Retinal pigment epithelial cell (primary cell): ENCODE measurements at regions not wholly inside any gene's neighbourhood (a gene's known extent, or its start where the extent isn't known, plus 50 kb on each side); places are given as distances from the start of the nearest gene placed in this dataset.

Source experiments
- DNase-seq: peaks from one replicate; pipeline ENCODE4 v3.0.0-alpha.2; 2010; ENCODE audit warnings: low read depth
- H3K4me3 ChIP-seq: 2 replicates; pipeline ENCODE4 v1.5.1; 2011; ENCODE audit warnings: mild to moderate bottlenecking, low read length, control low read depth, moderate library complexity
- TF ChIP-seq, protein P1 (sequence below): conservative IDR thresholded peaks from 2 replicates; pipeline ENCODE4 v1.5.1; 2011; ENCODE audit warnings: low read depth, low read length, control low read depth, inconsistent platforms

DNA sequence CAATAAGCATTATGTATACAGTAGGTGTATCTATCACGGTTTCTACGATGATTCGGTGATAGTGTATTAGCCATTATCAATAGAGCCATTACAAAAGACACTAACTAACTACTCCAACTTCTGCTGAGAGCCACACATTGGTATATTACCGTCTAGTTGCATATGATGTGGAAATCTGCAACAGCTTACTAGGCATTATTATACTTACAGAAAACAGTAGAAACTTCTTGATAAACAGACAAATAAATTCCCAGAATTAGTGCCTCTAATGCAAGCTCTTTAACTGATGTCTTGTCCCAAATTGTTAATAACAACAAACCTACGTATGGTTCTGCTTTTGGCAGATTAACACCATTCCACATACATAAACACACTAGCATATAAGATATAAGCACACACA lies 1923.0 kb upstream of the PIK3C3 start:
- TF ChIP-seq, protein P1, sequence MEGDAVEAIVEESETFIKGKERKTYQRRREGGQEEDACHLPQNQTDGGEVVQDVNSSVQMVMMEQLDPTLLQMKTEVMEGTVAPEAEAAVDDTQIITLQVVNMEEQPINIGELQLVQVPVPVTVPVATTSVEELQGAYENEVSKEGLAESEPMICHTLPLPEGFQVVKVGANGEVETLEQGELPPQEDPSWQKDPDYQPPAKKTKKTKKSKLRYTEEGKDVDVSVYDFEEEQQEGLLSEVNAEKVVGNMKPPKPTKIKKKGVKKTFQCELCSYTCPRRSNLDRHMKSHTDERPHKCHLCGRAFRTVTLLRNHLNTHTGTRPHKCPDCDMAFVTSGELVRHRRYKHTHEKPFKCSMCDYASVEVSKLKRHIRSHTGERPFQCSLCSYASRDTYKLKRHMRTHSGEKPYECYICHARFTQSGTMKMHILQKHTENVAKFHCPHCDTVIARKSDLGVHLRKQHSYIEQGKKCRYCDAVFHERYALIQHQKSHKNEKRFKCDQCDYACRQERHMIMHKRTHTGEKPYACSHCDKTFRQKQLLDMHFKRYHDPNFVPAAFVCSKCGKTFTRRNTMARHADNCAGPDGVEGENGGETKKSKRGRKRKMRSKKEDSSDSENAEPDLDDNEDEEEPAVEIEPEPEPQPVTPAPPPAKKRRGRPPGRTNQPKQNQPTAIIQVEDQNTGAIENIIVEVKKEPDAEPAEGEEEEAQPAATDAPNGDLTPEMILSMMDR = no peak
- DNase-seq = no peak
- no peak overlapping the region for H3K4me3 ChIP-seq

DNA sequence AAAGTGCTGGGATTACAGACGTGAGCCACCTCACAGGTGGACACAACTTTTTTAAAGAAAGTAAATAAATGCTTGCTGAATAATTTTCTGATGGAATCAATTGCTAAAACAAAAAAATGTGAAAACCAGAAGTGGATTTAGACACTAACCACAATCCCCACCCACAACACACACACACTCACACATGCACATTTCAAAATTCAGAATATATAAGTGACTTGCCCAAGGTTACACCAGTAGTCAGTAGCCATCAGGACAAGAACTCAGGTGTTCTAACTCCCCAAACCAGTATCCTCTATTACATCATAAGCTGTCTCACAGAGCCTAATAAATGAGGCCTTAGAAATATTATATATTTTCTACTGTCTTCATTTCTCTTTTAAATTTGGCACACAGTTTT lies 1923.6 kb upstream of the PIK3C3 start:
- TF ChIP-seq, protein P1 = no peak
- no peak for DNase-seq
- no peak overlapping the region for H3K4me3 ChIP-seq

DNA sequence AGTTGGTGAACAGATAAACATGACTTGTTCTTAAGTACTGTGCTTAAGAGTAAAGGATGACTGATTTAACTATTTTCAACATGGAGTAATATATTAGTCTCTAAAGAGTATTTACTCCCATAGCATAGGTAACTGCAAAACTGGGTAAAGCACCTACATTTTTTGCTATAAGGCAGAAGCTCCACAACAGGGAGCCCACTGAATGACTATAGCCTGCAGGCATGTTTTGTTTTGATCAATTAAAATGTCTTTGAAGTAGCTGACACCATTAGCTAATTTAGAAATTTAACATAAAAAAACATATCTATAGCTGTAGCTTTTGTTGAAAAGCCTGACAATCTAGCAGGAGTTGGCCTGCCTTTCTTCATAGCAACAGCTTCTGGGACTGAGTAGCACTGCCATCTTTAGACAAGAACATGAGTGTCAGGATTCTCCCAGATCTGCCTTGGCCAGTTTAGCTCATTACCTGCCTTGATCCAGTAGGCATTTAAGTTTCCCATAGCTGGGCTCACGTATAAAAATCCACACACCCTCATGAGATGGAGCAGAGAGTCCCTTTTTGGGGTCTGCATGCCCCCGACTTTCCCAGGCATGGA lies 1935.1 kb upstream of the PIK3C3 start:
- H3K4me3 ChIP-seq = no peak overlapping the region
- TF ChIP-seq, protein P1 = no peak
- no peak for DNase-seq

DNA sequence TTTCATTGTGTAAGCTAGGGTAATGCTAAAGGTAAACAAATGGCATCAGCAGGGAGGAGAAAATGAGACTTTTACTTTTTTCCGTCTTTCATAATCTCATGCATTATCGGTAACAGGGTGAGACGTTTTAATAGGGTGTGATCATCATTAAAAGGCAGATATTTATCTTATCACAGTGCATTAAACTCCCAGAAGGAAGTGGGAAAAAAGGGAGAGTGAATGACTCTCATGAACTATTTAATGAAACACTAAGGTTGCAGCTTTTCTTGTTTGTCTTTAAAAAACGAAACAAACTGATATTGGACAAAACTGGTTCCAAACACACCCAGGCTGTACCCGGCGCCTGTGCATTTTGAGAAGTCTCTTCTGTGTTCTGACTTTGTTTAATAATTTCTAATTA lies 1936.8 kb upstream of the PIK3C3 start:
- no peak for DNase-seq
- TF ChIP-seq, protein P1 = no peak
- H3K4me3 ChIP-seq = no peak overlapping the region

DNA sequence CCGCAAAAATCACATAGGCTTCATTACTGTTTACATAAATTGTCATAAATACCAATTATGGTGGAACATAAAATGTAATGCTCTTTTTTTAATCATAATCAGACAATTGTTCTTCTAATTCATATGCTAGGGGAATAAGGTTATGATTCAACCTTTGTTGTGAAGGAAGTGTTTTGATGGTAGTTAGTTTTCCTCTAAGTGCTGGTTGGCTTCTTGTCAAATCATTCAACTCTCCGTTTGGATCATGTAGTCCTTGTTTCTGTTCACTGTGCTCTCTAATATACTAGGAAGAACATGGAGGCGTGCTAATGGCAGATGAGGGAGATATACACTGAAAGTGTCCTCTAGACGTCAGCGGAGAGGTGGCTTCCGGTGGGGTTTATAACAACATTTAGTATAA lies 1938.0 kb upstream of the PIK3C3 start:
- no peak overlapping the region for H3K4me3 ChIP-seq
- TF ChIP-seq, protein P1 = no peak
- no peak for DNase-seq

DNA sequence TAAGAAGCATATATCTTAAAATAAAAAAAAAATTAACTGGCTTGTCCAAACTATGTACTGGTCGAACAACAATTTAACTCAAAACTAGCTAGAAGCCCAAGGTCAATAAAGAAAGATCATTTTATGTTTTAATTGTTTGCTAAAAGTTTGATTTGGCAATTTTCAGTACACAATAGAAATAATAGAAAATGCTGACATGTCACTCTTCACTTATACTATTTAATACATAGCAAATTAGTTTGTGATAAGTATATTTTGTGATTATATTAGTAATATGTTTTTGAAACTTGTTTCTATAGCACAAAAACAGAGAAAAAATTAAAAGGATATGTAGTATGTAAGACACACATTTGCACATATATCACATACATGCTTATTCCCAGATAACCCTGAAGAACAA lies 1938.6 kb upstream of the PIK3C3 start:
- H3K4me3 ChIP-seq = no peak overlapping the region
- TF ChIP-seq, protein P1 = no peak
- DNase-seq = no peak

DNA sequence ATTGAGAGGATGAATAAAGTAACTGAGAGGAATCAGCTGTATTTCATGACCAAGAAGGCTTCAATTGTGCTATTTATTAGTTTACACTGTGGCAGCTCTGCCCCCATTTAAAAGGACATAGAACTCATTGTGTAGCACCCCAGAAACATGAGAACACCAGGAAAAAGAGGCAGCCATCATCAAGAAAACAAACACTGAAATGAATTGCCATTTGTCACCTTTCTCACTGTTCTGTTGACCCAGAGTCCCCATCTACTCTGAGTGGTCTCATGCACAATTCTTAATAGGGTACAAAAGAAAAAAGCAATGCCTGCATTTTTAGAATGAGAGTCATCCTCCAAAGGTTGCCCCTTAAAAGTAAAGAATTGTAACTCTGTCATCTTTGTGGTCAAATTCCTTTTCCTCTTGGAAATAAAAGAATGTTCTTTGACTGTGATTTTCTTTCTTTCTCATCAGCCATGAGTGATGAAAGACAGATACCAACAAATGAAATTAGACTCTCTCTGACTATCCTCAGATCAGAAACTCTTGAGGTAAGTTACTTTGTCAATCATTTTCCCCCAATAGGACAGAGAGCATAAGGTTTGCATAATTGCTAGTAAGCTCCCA lies 1941.9 kb upstream of the PIK3C3 start:
- no peak for DNase-seq
- TF ChIP-seq, protein P1 = no peak
- H3K4me3 ChIP-seq = no peak overlapping the region
